ENCODE measurements at regions not wholly inside any gene's neighbourhood (a gene's known extent, or its start where the extent isn't known, plus 50 kb on each side); places are given as distances from the start of the nearest gene placed in this dataset.
"Not testable (repeated sequence)": the region's sequence is repeated elsewhere in the genome, so short reads cannot be mapped to it uniquely, and the experiment has no call there.

- Mint-ChIP-seq H3K4me3 (no peak overlapping the region), H3K27me3 (no peaks in the 10 kb centered on the region), H3K4me1 (no peaks in the 10 kb centered on the region), H3K36me3 (no peaks in the 10 kb centered on the region), H3K27ac (no peak overlapping the region), H3K9me3 (peaks cover 3% of the 10 kb centered on the region)
- ATAC-seq: no peak
These were observed 921.0 kb downstream of the KCNA4 start for GRCh38 chr11:29095821-29096220.

GRCh38 chr11:29093416-29094120 lies 923.3 kb downstream of the KCNA4 start:
- H3K27me3 Mint-ChIP-seq: no peaks in the 10 kb centered on the region
- no peaks in the 10 kb centered on the region for H3K36me3 Mint-ChIP-seq
- no peaks in the 10 kb centered on the region for H3K4me1 Mint-ChIP-seq
- peaks cover 3% of the 10 kb centered on the region for H3K9me3 Mint-ChIP-seq
- H3K27ac Mint-ChIP-seq: no peak overlapping the region
- H3K4me3 Mint-ChIP-seq: no peak overlapping the region
- no peak for ATAC-seq

- Mint-ChIP-seq H3K9me3 (peaks cover 10% of the 10 kb centered on the region), H3K4me3 (no peak overlapping the region), H3K27me3 (no peaks in the 10 kb centered on the region), H3K36me3 (no peaks in the 10 kb centered on the region), H3K27ac (no peak overlapping the region), H3K4me1 (no peaks in the 10 kb centered on the region)
- no peak for ATAC-seq
These were observed 929.5 kb downstream of the KCNA4 start for GRCh38 chr11:29087200-29087812.

GRCh38 chr11:29075726-29076125 lies 941.1 kb downstream of the KCNA4 start:
- H3K27me3 Mint-ChIP-seq: no peaks in the 10 kb centered on the region
- H3K4me3 Mint-ChIP-seq: no peak overlapping the region
- no peaks in the 10 kb centered on the region for H3K4me1 Mint-ChIP-seq
- H3K9me3 Mint-ChIP-seq: peaks cover 20% of the 10 kb centered on the region
- no peak overlapping the region for H3K27ac Mint-ChIP-seq
- no peaks in the 10 kb centered on the region for H3K36me3 Mint-ChIP-seq
- ATAC-seq: no peak

GRCh38 chr11:29063630-29064361 lies 953.0 kb downstream of the KCNA4 start:
- Mint-ChIP-seq H3K4me1 (no peaks in the 10 kb centered on the region), H3K27ac (no peak overlapping the region), H3K27me3 (no peaks in the 10 kb centered on the region), H3K36me3 (no peaks in the 10 kb centered on the region), H3K9me3 (peaks cover 8% of the 10 kb centered on the region), H3K4me3 (no peak overlapping the region)
- no peak for ATAC-seq

GRCh38 chr11:29061452-29061851 lies 953.3 kb downstream of the METTL15 start:
- peaks cover under 1% of the 10 kb centered on the region for H3K9me3 Mint-ChIP-seq
- no peak overlapping the region for H3K4me3 Mint-ChIP-seq
- no peak overlapping the region for H3K27ac Mint-ChIP-seq
- no peaks in the 10 kb centered on the region for H3K27me3 Mint-ChIP-seq
- no peaks in the 10 kb centered on the region for H3K4me1 Mint-ChIP-seq
- no peaks in the 10 kb centered on the region for H3K36me3 Mint-ChIP-seq
- ATAC-seq: no peak

GRCh38 chr11:29056487-29056886 lies 948.3 kb downstream of the METTL15 start:
- not testable (repeated sequence) for H3K4me1 Mint-ChIP-seq, ATAC-seq, H3K36me3 Mint-ChIP-seq, H3K27ac Mint-ChIP-seq, H3K4me3 Mint-ChIP-seq, H3K27me3 Mint-ChIP-seq, H3K9me3 Mint-ChIP-seq

GRCh38 chr11:29051935-29052334 lies 943.7 kb downstream of the METTL15 start:
- Mint-ChIP-seq H3K27ac (no peak overlapping the region), H3K27me3 (no peaks in the 10 kb centered on the region), H3K9me3 (peaks cover 7% of the 10 kb centered on the region), H3K4me1 (no peaks in the 10 kb centered on the region), H3K4me3 (no peak overlapping the region), H3K36me3 (no peaks in the 10 kb centered on the region)
- no peak for ATAC-seq

GRCh38 chr11:29050962-29051361 lies 942.8 kb downstream of the METTL15 start:
- ATAC-seq, H3K27me3 Mint-ChIP-seq, H3K4me3 Mint-ChIP-seq: not testable (repeated sequence)

GRCh38 chr11:29040489-29040888 lies 932.3 kb downstream of the METTL15 start:
- H3K27ac Mint-ChIP-seq: no peak overlapping the region
- no peaks in the 10 kb centered on the region for H3K27me3 Mint-ChIP-seq
- peaks cover 12% of the 10 kb centered on the region for H3K9me3 Mint-ChIP-seq
- H3K4me1 Mint-ChIP-seq: no peaks in the 10 kb centered on the region
- no peak overlapping the region for H3K4me3 Mint-ChIP-seq
- no peaks in the 10 kb centered on the region for H3K36me3 Mint-ChIP-seq
- no peak for ATAC-seq

More at GRCh38 chr11:29050962-29051361, 942.8 kb downstream of the METTL15 start:
- H3K9me3 Mint-ChIP-seq, H3K27ac Mint-ChIP-seq, H3K4me1 Mint-ChIP-seq, H3K36me3 Mint-ChIP-seq: not testable (repeated sequence)

GRCh38 chr11:29032384-29033149 lies 924.4 kb downstream of the METTL15 start:
- H3K27ac Mint-ChIP-seq: no peak overlapping the region
- H3K36me3 Mint-ChIP-seq: no peaks in the 10 kb centered on the region
- no peaks in the 10 kb centered on the region for H3K27me3 Mint-ChIP-seq
- peaks cover 15% of the 10 kb centered on the region for H3K9me3 Mint-ChIP-seq
- no peak for ATAC-seq
- H3K4me3 Mint-ChIP-seq: no peak overlapping the region
- no peaks in the 10 kb centered on the region for H3K4me1 Mint-ChIP-seq

- Mint-ChIP-seq H3K9me3 (peaks cover 14% of the 10 kb centered on the region), H3K4me1 (no peaks in the 10 kb centered on the region), H3K27me3 (no peaks in the 10 kb centered on the region), H3K27ac (no peak overlapping the region), H3K4me3 (no peak overlapping the region), H3K36me3 (no peaks in the 10 kb centered on the region)
- no peak for ATAC-seq
These were observed 921.3 kb downstream of the METTL15 start for GRCh38 chr11:29029452-29029851.

- Mint-ChIP-seq H3K9me3 (peaks cover 12% of the 10 kb centered on the region), H3K36me3 (no peaks in the 10 kb centered on the region)
These were observed 919.2 kb downstream of the METTL15 start for GRCh38 chr11:29027436-29027835.

GRCh38 chr11:29026286-29026685 lies 918.1 kb downstream of the METTL15 start:
- H3K4me3 Mint-ChIP-seq: no peak overlapping the region
- H3K27me3 Mint-ChIP-seq: no peaks in the 10 kb centered on the region
- H3K27ac Mint-ChIP-seq: no peak overlapping the region
- H3K4me1 Mint-ChIP-seq: no peaks in the 10 kb centered on the region
- H3K9me3 Mint-ChIP-seq: peaks cover 16% of the 10 kb centered on the region
- no peaks in the 10 kb centered on the region for H3K36me3 Mint-ChIP-seq
- no peak for ATAC-seq

More at GRCh38 chr11:29027436-29027835, 919.2 kb downstream of the METTL15 start:
- no peaks in the 10 kb centered on the region for H3K27me3 Mint-ChIP-seq
- H3K4me1 Mint-ChIP-seq: no peaks in the 10 kb centered on the region
- H3K27ac Mint-ChIP-seq: no peak overlapping the region
- no peak overlapping the region for H3K4me3 Mint-ChIP-seq
- no peak for ATAC-seq

- Mint-ChIP-seq H3K36me3 (no peaks in the 10 kb centered on the region), H3K9me3 (peaks cover 16% of the 10 kb centered on the region), H3K27me3 (no peaks in the 10 kb centered on the region), H3K27ac (no peak overlapping the region), H3K4me1 (no peaks in the 10 kb centered on the region), H3K4me3 (no peak overlapping the region)
- no peak for ATAC-seq
These were observed 916.8 kb downstream of the METTL15 start for GRCh38 chr11:29025001-29025400.
